ENCODE measurements at regions not wholly inside any gene's neighbourhood (a gene's known extent, or its start where the extent isn't known, plus 50 kb on each side); places are given as distances from the start of the nearest gene placed in this dataset.

GRCh38 chr3:83770664-83771402 is 1188.0 kb upstream of the CADM2 start:
- no peak for TF ChIP-seq CTCF (IDR thresholded peaks at IDR 0.05)
- no peak for TF ChIP-seq POLR2A (IDR thresholded peaks at IDR 0.05)
- no peak for TF ChIP-seq POLR2AphosphoS5 (IDR thresholded peaks at IDR 0.05)

All from suprapubic skin (tissue), 4 donors.